ENCODE measurements at regions not wholly inside any gene's neighbourhood (a gene's known extent, or its start where the extent isn't known, plus 50 kb on each side); places are given as distances from the start of the nearest gene placed in this dataset.
"Not testable (repeated sequence)": the region's sequence is repeated elsewhere in the genome, so short reads cannot be mapped to it uniquely, and the experiment has no call there.

GRCh38 chr9:126069400-126069955 is 257.2 kb upstream of the MVB12B start:
- TF ChIP-seq CTCF (IDR thresholded peaks at IDR 0.05) (no peak), POLR2A (IDR thresholded peaks at IDR 0.05) (no peak)
- 50 to 83% (median 71%) methylated on average over 7 to 9 of the region's 9 CpGs for WGBS, 4 donors
- intact Hi-C loops (cut with DNase I) = no loop called here
- DNase-seq = no peak
- Histone ChIP-seq H3K4me3 (no peak overlapping the region), H3K27ac (no peak overlapping the region), H3K9me3 (replicated peaks in 1 of 3) (no peaks in the 10 kb centered on the region), H3K4me1 (replicated peaks in 1 of 2) (no peaks in the 10 kb centered on the region), H3K27me3 (no peaks in the 10 kb centered on the region), H3K36me3 (replicated peaks in 1 of 2) (no peaks in the 10 kb centered on the region)

- Histone ChIP-seq H3K9me3 (replicated peaks in 1 of 3) (no peaks in the 10 kb centered on the region), H3K36me3 (replicated peaks in 1 of 2) (no peaks in the 10 kb centered on the region), H3K27ac (no peak overlapping the region), H3K27me3 (no peaks in the 10 kb centered on the region), H3K4me1 (replicated peaks in 1 of 2) (no peaks in the 10 kb centered on the region), H3K4me3 (no peak overlapping the region)
- TF ChIP-seq POLR2A (IDR thresholded peaks at IDR 0.05) (no peak), CTCF (IDR thresholded peaks at IDR 0.05) (no peak)
- intact Hi-C loops (cut with DNase I) = no loop called here
- WGBS, 4 donors = 73 to 83% (median 82%) methylated on average over 10 to 15 of the region's 15 CpGs
- DNase-seq = no peak
These were observed 256.5 kb upstream of the MVB12B start for GRCh38 chr9:126070058-126070655.

GRCh38 chr9:126071076-126071750 is 255.4 kb upstream of the MVB12B start:
- no peaks in the 10 kb centered on the region for H3K27me3 ChIP-seq
- H3K4me3 ChIP-seq = no peak overlapping the region
- no peaks in the 10 kb centered on the region for H3K4me1 ChIP-seq (replicated peaks in 1 of 2)
- 83 to 91% (median 88%) methylated on average over 11 to 13 of the region's 13 CpGs for WGBS, 4 donors
- TF ChIP-seq CTCF (IDR thresholded peaks at IDR 0.05) = no peak
- no peak for TF ChIP-seq POLR2A (IDR thresholded peaks at IDR 0.05)
- intact Hi-C loops (cut with DNase I) = no loop called here
- no peak for DNase-seq
- no peaks in the 10 kb centered on the region for H3K9me3 ChIP-seq (replicated peaks in 1 of 3)
- no peaks in the 10 kb centered on the region for H3K36me3 ChIP-seq (replicated peaks in 1 of 2)
- no peak overlapping the region for H3K27ac ChIP-seq

GRCh38 chr9:126077656-126078055 is 249.0 kb upstream of the MVB12B start:
- intact Hi-C loops (cut with DNase I); H3K27me3 ChIP-seq; H3K4me3 ChIP-seq; DNase-seq; H3K27ac ChIP-seq; H3K36me3 ChIP-seq (replicated peaks in 1 of 2); H3K9me3 ChIP-seq (replicated peaks in 1 of 3); H3K4me1 ChIP-seq (replicated peaks in 1 of 2): not testable (repeated sequence)
- WGBS, 4 donors = 87 to 95% (median 92%) methylated on average over 8 to 12 of the region's 12 CpGs
